Pancreas (tissue), 10 donors: ENCODE measurements at regions not wholly inside any gene's neighbourhood (a gene's known extent, or its start where the extent isn't known, plus 50 kb on each side); places are given as distances from the start of the nearest gene placed in this dataset.

Experiments used
- ATAC-seq, 4 donors: fragments of 200-7000 bp; cut with Tn5 transposase; one replicate each; pipeline versions ENCODE4 v1.8.0 to v1.9.1; 2020; ENCODE audit warnings: mild to moderate bottlenecking in 4 of 4, moderate library complexity in 4 of 4
- DNase-seq, 6 donors: peaks; one replicate each; pipeline ENCODE4 v3.0.0-alpha.2; 2020
- FAIRE-seq: peaks from 2 replicates; lab custom pipeline; 2012; peaks lifted over from hg19 to GRCh38; lab: Jason Lieb, UNC
- H3K27ac ChIP-seq, 4 donors: fragments of 200-600 bp; sonication (generic); 1 replicate in 3 of 4; 2 replicates in 1 of 4; pipeline versions ENCODE4 v1.5.0 to v1.8.0; 2020
- H3K27me3 ChIP-seq, 4 donors: fragments of 200-600 bp; one replicate each; pipeline ENCODE4 v1.8.0; 2021
- H3K36me3 ChIP-seq, 3 donors: fragments of 200-600 bp; sonication (generic) in 1 of 3; one replicate each; pipeline versions ENCODE4 v1.5.0 to v1.8.0; 2020 to 2021
- H3K4me1 ChIP-seq, 3 donors: fragments of 200-600 bp; one replicate each; pipeline ENCODE4 v1.8.0; 2021
- H3K4me3 ChIP-seq, 4 donors: fragments of 200-600 bp; sonication (generic) in 2 of 4; one replicate each; pipeline versions ENCODE4 v1.5.0 to v1.8.0; 2020 to 2021
- H3K9me3 ChIP-seq, 4 donors: fragments of 200-600 bp; one replicate each; pipeline ENCODE4 v1.8.0; 2021
- CTCF ChIP-seq, 4 donors: fragments of 200-600 bp; sonication (generic) in 3 of 4; IDR thresholded peaks; one replicate each; pipeline versions ENCODE4 v1.5.0 to v1.8.0; 2021; ENCODE audit warnings: antibody characterized with exemption in 4 of 4
- WGBS, 2 donors: extraction: QIAGEN DNeasy Blood & Tissue Kit; methylation state at CpG; one replicate each; pipeline ENCODE4 v1.1.7; 2013; 5-methylcytosine and 5-hydroxymethylcytosine counted together
- intact Hi-C, 3 donors: fragments of 100-400 bp; cut with DNase I; formaldehyde crosslinking; loops; one replicate each; pipeline versions ENCODE4 v1.11.1 to v1.14.2; 2022
- donor health status: healthy with polysubstance abuse.
- donor health status: DM: no; HTN: no; CAD: no; lungs with moderate emphysema.
- donor health status: DM: no; HTN: no; CAD: no.
- donor health status: control.
- donor health status: control.
- donor health status: Bipolar disorder and iron deficiency.
- donor health status: DM: yes; HTN: yes; CAD: no.
- donor health status: DM: no; HTN: no; CAD: no.
- donor health status: DM: no; HTN: no; CAD: no.
- donor health status: DM: yes; HTN: yes; CAD: no.

GRCh38 chr4:116438981-116439729, 646.2 kb downstream of the TRAM1L1 start:
- no peak overlapping the region for H3K27ac ChIP-seq

GRCh38 chr4:116438417-116438816, 647.0 kb downstream of the TRAM1L1 start:
- peak in 1 of 4 donors; percentile 47 for ATAC-seq
- no peak overlapping the region for H3K27ac ChIP-seq
- H3K36me3 ChIP-seq, result no peaks in the 10 kb centered on the region
- peaks cover 0 to 4% (median 0%) of the 10 kb centered on the region in 3 donors for H3K4me1 ChIP-seq
- TF ChIP-seq CTCF (IDR thresholded peaks at IDR 0.05), result no peak
- no peak for DNase-seq
- intact Hi-C loops, result no loop called here
- H3K4me3 ChIP-seq, result no peak overlapping the region
- WGBS, 2 donors, result 9 to 19% methylated on average over 2 of the region's 2 CpGs
- no peak for FAIRE-seq
- no peaks in the 10 kb centered on the region for H3K27me3 ChIP-seq
- H3K9me3 ChIP-seq, result no peaks in the 10 kb centered on the region

More at GRCh38 chr4:116438981-116439729, 646.2 kb downstream of the TRAM1L1 start:
- DNase-seq, result no peak
- no peak for FAIRE-seq
- 66 to 72% methylated on average over 1 of the region's 1 CpG for WGBS, 2 donors
- Histone ChIP-seq H3K27me3 (no peaks in the 10 kb centered on the region), H3K36me3 (no peaks in the 10 kb centered on the region), H3K4me3 (no peak overlapping the region), H3K9me3 (no peaks in the 10 kb centered on the region), H3K4me1 (peaks cover 0 to 4% (median 0%) of the 10 kb centered on the region in 3 donors)
- intact Hi-C loops, result no loop called here
- TF ChIP-seq CTCF (IDR thresholded peaks at IDR 0.05), result no peak
- ATAC-seq, result no peak

GRCh38 chr4:116427666-116428065, 657.7 kb downstream of the TRAM1L1 start:
- Histone ChIP-seq H3K36me3 (no peaks in the 10 kb centered on the region), H3K27me3 (no peaks in the 10 kb centered on the region), H3K4me1 (no peaks in the 10 kb centered on the region), H3K27ac (no peak overlapping the region), H3K9me3 (no peaks in the 10 kb centered on the region), H3K4me3 (no peak overlapping the region)
- DNase-seq (no peak), ATAC-seq (no peak), FAIRE-seq (no peak)
- WGBS, 2 donors, result 82 to 84% methylated on average over 1 of the region's 1 CpG
- TF ChIP-seq CTCF (IDR thresholded peaks at IDR 0.05), result no peak
- intact Hi-C loops, result no loop called here

- no peak for TF ChIP-seq CTCF (IDR thresholded peaks at IDR 0.05)
- no peak for FAIRE-seq
- Histone ChIP-seq H3K27ac (no peak overlapping the region), H3K4me3 (no peak overlapping the region), H3K4me1 (no peaks in the 10 kb centered on the region), H3K36me3 (no peaks in the 10 kb centered on the region), H3K27me3 (no peaks in the 10 kb centered on the region), H3K9me3 (no peaks in the 10 kb centered on the region)
- ATAC-seq, result no peak
- 65 to 67% methylated on average over 2 of the region's 2 CpGs for WGBS, 2 donors
- intact Hi-C loops, result no loop called here
- DNase-seq, result no peak
Observed at GRCh38 chr4:116413222-116413621, 672.2 kb downstream of the TRAM1L1 start.

GRCh38 chr4:116401293-116401692, 684.1 kb downstream of the TRAM1L1 start:
- no peak for TF ChIP-seq CTCF (IDR thresholded peaks at IDR 0.05)
- Histone ChIP-seq H3K27me3 (no peaks in the 10 kb centered on the region), H3K4me1 (no peaks in the 10 kb centered on the region), H3K4me3 (no peak overlapping the region), H3K36me3 (no peaks in the 10 kb centered on the region), H3K27ac (no peak overlapping the region), H3K9me3 (no peaks in the 10 kb centered on the region)
- FAIRE-seq, result no peak
- DNase-seq, result no peak
- ATAC-seq, result no peak
- intact Hi-C loops, result no loop called here
- 39 to 43% methylated on average over 4 of the region's 4 CpGs for WGBS, 2 donors
